CD4-positive, alpha-beta T cell (primary cell): ENCODE measurements at regions not wholly inside any gene's neighbourhood (a gene's known extent, or its start where the extent isn't known, plus 50 kb on each side); places are given as distances from the start of the nearest gene placed in this dataset.

Source experiments
- ATAC-seq: fragments of 200-7000 bp; cut with Tn5 transposase; one replicate; pipeline ENCODE4 v1.10.0; 2022; ENCODE audit warnings: mild to moderate bottlenecking; ENCODE audit not compliant: poor library complexity
- CTCF ChIA-PET: fragments of 350-600 bp; sonication (Branson Sonifier 250); formaldehyde crosslinking; loops from one replicate; lab custom pipeline; 2021; ENCODE audit warnings: antibody characterized with exemption, inconsistent platforms; lab: Charles Lee
- POLR2A ChIA-PET: fragments of 350-600 bp; sonication (Branson Sonifier 250); formaldehyde crosslinking; loops from one replicate; lab custom pipeline; 2021; ENCODE audit warnings: antibody characterized with exemption, inconsistent platforms; lab: Charles Lee
- DNase-seq, 14 experiments: peaks; one replicate each; pipeline ENCODE4 v3.0.0-alpha.2; 2013 to 2020; ENCODE audit warnings: mixed read lengths in 2 of 14
- H3K27ac ChIP-seq, 2 donors: one replicate each; pipeline versions ENCODE4 v1.5.1 to v1.7.0; 2013; ENCODE audit warnings: low read length in 2 of 2, low read depth in 1 of 2, mild to moderate bottlenecking in 1 of 2
- H3K27me3 ChIP-seq, 2 experiments: 1 replicate in 1 of 2; 2 replicates in 1 of 2; pipeline versions ENCODE4 v1.6.1 to v1.7.0; 2013; ENCODE audit warnings: low read length in 2 of 2, control low read depth in 1 of 2, mild to moderate bottlenecking in 1 of 2, moderate library complexity in 1 of 2; ENCODE audit not compliant: insufficient read depth in 2 of 2, control insufficient read depth in 1 of 2
- H3K36me3 ChIP-seq: one replicate; pipeline ENCODE4 v1.6.1; 2013; ENCODE audit warnings: low read length, control low read depth; ENCODE audit not compliant: insufficient read depth
- H3K4me1 ChIP-seq: one replicate; pipeline ENCODE4 v1.6.1; 2013; ENCODE audit warnings: low read length, control low read depth; ENCODE audit not compliant: insufficient read depth
- H3K4me3 ChIP-seq: one replicate; pipeline ENCODE4 v1.5.1; 2013; ENCODE audit warnings: mild to moderate bottlenecking, low read length, moderate library complexity
- H3K9me3 ChIP-seq, 2 experiments: 1 replicate in 1 of 2; 2 replicates in 1 of 2; pipeline versions ENCODE4 v1.6.1 to v1.7.0; 2013; ENCODE audit warnings: low read length in 2 of 2, mild to moderate bottlenecking in 2 of 2, control low read depth in 1 of 2, moderate library complexity in 1 of 2; ENCODE audit not compliant: control insufficient read depth in 1 of 2, insufficient read depth in 1 of 2
- H3K27ac Mint-ChIP-seq: one replicate; pipeline ENCODE4 v1.8.0; 2020; ENCODE audit warnings: mixed read lengths
- H3K27me3 Mint-ChIP-seq: one replicate; pipeline ENCODE4 v1.8.0; 2021; ENCODE audit warnings: mixed read lengths
- H3K36me3 Mint-ChIP-seq: one replicate; pipeline ENCODE4 v1.8.0; 2021; ENCODE audit warnings: low read depth, mixed read lengths
- H3K4me1 Mint-ChIP-seq: one replicate; pipeline ENCODE4 v1.8.0; 2021; ENCODE audit warnings: low read depth, mixed read lengths
- H3K4me3 Mint-ChIP-seq: one replicate; pipeline ENCODE4 v1.8.0; 2020; ENCODE audit warnings: mild to moderate bottlenecking, mixed read lengths
- H3K9me3 Mint-ChIP-seq: one replicate; pipeline ENCODE4 v1.8.0; 2020; ENCODE audit warnings: mixed read lengths
- intact Hi-C, 2 experiments: fragments of 100-400 bp; cut with DNase I in 1 of 2; cut with micrococcal nuclease in 1 of 2; formaldehyde crosslinking; loops; one replicate each; pipeline versions ENCODE4 v1.15.1 to v1.9.0; 2023 to 2025; cut with DNase I, micrococcal nuclease
- TF ChIP-seq, protein P1 (sequence below): fragments of 200-600 bp; IDR thresholded peaks from one replicate; pipeline ENCODE4 v1.8.0; 2022; ENCODE audit warnings: antibody characterized with exemption, mild to moderate bottlenecking

- no peak overlapping the region for H3K4me3 Mint-ChIP-seq
- DNase-seq (no peak), ATAC-seq (no peak)
- CTCF ChIA-PET, result no interaction called here
- no peaks in the 10 kb centered on the region for H3K36me3 Mint-ChIP-seq
- H3K4me1 ChIP-seq, result no peaks in the 10 kb centered on the region
- no peaks in the 10 kb centered on the region for H3K4me1 Mint-ChIP-seq
- H3K27ac Mint-ChIP-seq, result no peak overlapping the region
- POLR2A ChIA-PET, result no interaction called here
- TF ChIP-seq, protein P1, sequence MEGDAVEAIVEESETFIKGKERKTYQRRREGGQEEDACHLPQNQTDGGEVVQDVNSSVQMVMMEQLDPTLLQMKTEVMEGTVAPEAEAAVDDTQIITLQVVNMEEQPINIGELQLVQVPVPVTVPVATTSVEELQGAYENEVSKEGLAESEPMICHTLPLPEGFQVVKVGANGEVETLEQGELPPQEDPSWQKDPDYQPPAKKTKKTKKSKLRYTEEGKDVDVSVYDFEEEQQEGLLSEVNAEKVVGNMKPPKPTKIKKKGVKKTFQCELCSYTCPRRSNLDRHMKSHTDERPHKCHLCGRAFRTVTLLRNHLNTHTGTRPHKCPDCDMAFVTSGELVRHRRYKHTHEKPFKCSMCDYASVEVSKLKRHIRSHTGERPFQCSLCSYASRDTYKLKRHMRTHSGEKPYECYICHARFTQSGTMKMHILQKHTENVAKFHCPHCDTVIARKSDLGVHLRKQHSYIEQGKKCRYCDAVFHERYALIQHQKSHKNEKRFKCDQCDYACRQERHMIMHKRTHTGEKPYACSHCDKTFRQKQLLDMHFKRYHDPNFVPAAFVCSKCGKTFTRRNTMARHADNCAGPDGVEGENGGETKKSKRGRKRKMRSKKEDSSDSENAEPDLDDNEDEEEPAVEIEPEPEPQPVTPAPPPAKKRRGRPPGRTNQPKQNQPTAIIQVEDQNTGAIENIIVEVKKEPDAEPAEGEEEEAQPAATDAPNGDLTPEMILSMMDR, result no peak
- H3K27me3 ChIP-seq, result no peaks in the 10 kb centered on the region
- no peaks in the 10 kb centered on the region for H3K27me3 Mint-ChIP-seq
- H3K4me3 ChIP-seq, result no peak overlapping the region
- no peaks in the 10 kb centered on the region for H3K9me3 ChIP-seq
- intact Hi-C loops, result no loop called here
- no peaks in the 10 kb centered on the region for H3K36me3 ChIP-seq
- peaks cover 3% of the 10 kb centered on the region for H3K9me3 Mint-ChIP-seq
- H3K27ac ChIP-seq, result no peak overlapping the region
These were observed 339.7 kb downstream of the RPRM start for GRCh38 chr2:153138651-153139375.

- H3K27me3 ChIP-seq, result no peaks in the 10 kb centered on the region
- Mint-ChIP-seq H3K27ac (no peak overlapping the region), H3K27me3 (no peaks in the 10 kb centered on the region), H3K9me3 (peaks cover 3% of the 10 kb centered on the region), H3K4me3 (no peak overlapping the region), H3K4me1 (no peaks in the 10 kb centered on the region), H3K36me3 (no peaks in the 10 kb centered on the region)
- ATAC-seq (no peak), DNase-seq (no peak)
- TF ChIP-seq, protein P1, result no peak
- no peaks in the 10 kb centered on the region for H3K9me3 ChIP-seq
- no peak overlapping the region for H3K4me3 ChIP-seq
- no peaks in the 10 kb centered on the region for H3K36me3 ChIP-seq
- H3K4me1 ChIP-seq, result no peaks in the 10 kb centered on the region
- ChIA-PET POLR2A (no interaction called here), CTCF (no interaction called here)
- H3K27ac ChIP-seq, result no peak overlapping the region
- intact Hi-C loops, result no loop called here
These were observed 342.3 kb downstream of the RPRM start for GRCh38 chr2:153136216-153136615.

GRCh38 chr2:153134725-153135124 is 343.8 kb downstream of the RPRM start:
- CTCF ChIA-PET, result no interaction called here
- TF ChIP-seq, protein P1, result no peak
- intact Hi-C loops, result no loop called here
- Histone ChIP-seq H3K9me3 (no peaks in the 10 kb centered on the region), H3K27ac (no peak overlapping the region), H3K4me3 (no peak overlapping the region), H3K36me3 (no peaks in the 10 kb centered on the region), H3K27me3 (no peaks in the 10 kb centered on the region), H3K4me1 (no peaks in the 10 kb centered on the region)
- POLR2A ChIA-PET, result no interaction called here
- ATAC-seq, result no peak
- no peaks in the 10 kb centered on the region for H3K4me1 Mint-ChIP-seq
- no peak overlapping the region for H3K27ac Mint-ChIP-seq
- no peaks in the 10 kb centered on the region for H3K27me3 Mint-ChIP-seq
- no peaks in the 10 kb centered on the region for H3K36me3 Mint-ChIP-seq
- peaks cover 3% of the 10 kb centered on the region for H3K9me3 Mint-ChIP-seq
- DNase-seq, result no peak
- no peak overlapping the region for H3K4me3 Mint-ChIP-seq
